ENCODE measurements at regions not wholly inside any gene's neighbourhood (a gene's known extent, or its start where the extent isn't known, plus 50 kb on each side); places are given as distances from the start of the nearest gene placed in this dataset.

DNA sequence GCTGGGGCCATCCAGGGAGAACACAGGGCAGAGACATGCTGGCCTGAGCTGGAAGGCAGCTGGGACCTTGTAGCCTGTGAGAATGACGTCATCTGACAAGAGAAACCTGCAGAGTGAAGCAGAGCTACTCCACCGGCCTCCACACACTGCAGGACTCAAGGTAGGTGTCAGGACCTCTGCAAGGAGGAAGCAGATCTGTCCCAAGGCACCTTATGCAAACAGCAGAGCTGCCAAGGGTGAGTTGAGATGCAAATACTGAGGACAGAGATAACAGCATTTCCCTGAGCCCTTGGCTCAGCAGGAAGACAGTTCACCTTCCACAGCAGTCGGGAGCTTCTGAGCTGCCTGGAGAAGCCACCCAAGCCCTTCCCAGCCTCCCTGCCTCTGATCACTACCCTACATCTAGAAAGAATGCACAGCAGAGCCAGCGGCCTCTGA lies 51.9 kb upstream of the IGSF9B start:
- H4K20me1 ChIP-seq (ENCODE audit: insufficient read depth, low read length, poor library complexity, severe bottlenecking): no peaks in the 10 kb centered on the region
- H3K9ac ChIP-seq (ENCODE audit: low read depth, low read length, poor library complexity, severe bottlenecking): no peak overlapping the region
- H3K79me2 ChIP-seq (ENCODE audit: insufficient read depth, low read length): no peaks in the 10 kb centered on the region
- H3K9me2 ChIP-seq (replicated peaks; ENCODE audit: low read depth, low read length): no peaks in the 10 kb centered on the region
- no peaks in the 10 kb centered on the region for H3K36me3 ChIP-seq (ENCODE audit: insufficient read depth, low read length)
- H3K4me3 ChIP-seq (ENCODE audit: low read length, poor library complexity, severe bottlenecking): no peak overlapping the region
- H3F3A ChIP-seq (ENCODE audit: low read depth): no peaks in the 10 kb centered on the region
- H3K4me1 ChIP-seq (ENCODE audit: insufficient read depth, low read length, poor library complexity, severe bottlenecking): no peaks in the 10 kb centered on the region
- H3K9me3 ChIP-seq (ENCODE audit: insufficient read depth, low read depth, low read length): peaks cover 7% of the 10 kb centered on the region; the same call in 1 of the 2 replicates
- TF ChIP-seq EZH2phosphoT487 (IDR thresholded peaks at IDR 0.05; ENCODE audit: borderline replicate concordance) (no peak), CTCF (conservative IDR thresholded peaks at IDR 0.05; ENCODE audit: low read length) (no peak)
- no peak overlapping the region for H3K4me2 ChIP-seq (ENCODE audit: low read depth, low read length, poor library complexity, severe bottlenecking)
- H3K27me3 ChIP-seq (ENCODE audit: insufficient read depth, low read length, poor library complexity, severe bottlenecking): no peaks in the 10 kb centered on the region
- H2AFZ ChIP-seq (ENCODE audit: low read length): no peak overlapping the region

DNA sequence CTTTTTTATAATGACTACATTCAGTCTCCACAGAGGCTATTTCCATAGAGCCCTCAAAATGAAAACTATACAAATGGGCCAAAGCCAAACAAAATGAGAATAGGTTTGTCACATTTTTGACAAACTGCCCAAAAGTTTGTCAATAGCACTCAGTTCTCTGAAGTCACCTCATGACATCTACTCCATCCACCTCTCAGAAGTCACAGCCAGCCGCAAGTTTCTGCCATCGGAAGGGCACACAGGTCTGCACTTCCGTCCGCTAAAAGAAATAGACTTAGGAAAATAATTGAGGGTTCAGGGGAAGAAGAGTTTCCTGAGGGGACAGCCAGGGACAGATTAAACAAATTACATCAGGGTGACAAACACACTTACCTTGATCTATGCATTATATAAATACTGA lies 55.4 kb upstream of the JAM3 start:
- Histone ChIP-seq H3K9ac (ENCODE audit: low read depth, low read length, poor library complexity, severe bottlenecking) (no peak overlapping the region), H3F3A (ENCODE audit: low read depth) (no peaks in the 10 kb centered on the region), H3K4me2 (ENCODE audit: low read depth, low read length, poor library complexity, severe bottlenecking) (no peak overlapping the region), H3K4me3 (ENCODE audit: low read length, poor library complexity, severe bottlenecking) (no peak overlapping the region), H3K9me2 (replicated peaks; ENCODE audit: low read depth, low read length) (no peaks in the 10 kb centered on the region), H3K36me3 (ENCODE audit: insufficient read depth, low read length) (no peaks in the 10 kb centered on the region), H3K9me3 (ENCODE audit: insufficient read depth, low read depth, low read length) (no peaks in the 10 kb centered on the region), H3K4me1 (ENCODE audit: insufficient read depth, low read length, poor library complexity, severe bottlenecking) (no peaks in the 10 kb centered on the region), H2AFZ (ENCODE audit: low read length) (no peak overlapping the region), H3K27me3 (ENCODE audit: insufficient read depth, low read length, poor library complexity, severe bottlenecking) (no peaks in the 10 kb centered on the region), H4K20me1 (ENCODE audit: insufficient read depth, low read length, poor library complexity, severe bottlenecking) (no peaks in the 10 kb centered on the region), H3K79me2 (ENCODE audit: insufficient read depth, low read length) (no peaks in the 10 kb centered on the region)
- TF ChIP-seq CTCF (conservative IDR thresholded peaks at IDR 0.05; ENCODE audit: low read length) (no peak), EZH2phosphoT487 (IDR thresholded peaks at IDR 0.05; ENCODE audit: borderline replicate concordance) (no peak)

- Histone ChIP-seq H3K27me3 (ENCODE audit: insufficient read depth, low read length, poor library complexity, severe bottlenecking) (no peaks in the 10 kb centered on the region), H3K79me2 (ENCODE audit: insufficient read depth, low read length) (no peaks in the 10 kb centered on the region), H3K4me2 (ENCODE audit: low read depth, low read length, poor library complexity, severe bottlenecking) (no peak overlapping the region), H3F3A (ENCODE audit: low read depth) (no peaks in the 10 kb centered on the region), H3K4me1 (ENCODE audit: insufficient read depth, low read length, poor library complexity, severe bottlenecking) (no peaks in the 10 kb centered on the region), H3K9ac (ENCODE audit: low read depth, low read length, poor library complexity, severe bottlenecking) (no peak overlapping the region), H3K4me3 (ENCODE audit: low read length, poor library complexity, severe bottlenecking) (no peak overlapping the region), H3K36me3 (ENCODE audit: insufficient read depth, low read length) (no peaks in the 10 kb centered on the region), H3K9me3 (ENCODE audit: insufficient read depth, low read depth, low read length) (no peaks in the 10 kb centered on the region), H3K9me2 (replicated peaks; ENCODE audit: low read depth, low read length) (no peaks in the 10 kb centered on the region), H2AFZ (ENCODE audit: low read length) (no peak overlapping the region), H4K20me1 (ENCODE audit: insufficient read depth, low read length, poor library complexity, severe bottlenecking) (no peaks in the 10 kb centered on the region)
- TF ChIP-seq CTCF (conservative IDR thresholded peaks at IDR 0.05; ENCODE audit: low read length): peak; percentile 54
- no peak for TF ChIP-seq EZH2phosphoT487 (IDR thresholded peaks at IDR 0.05; ENCODE audit: borderline replicate concordance)
Measured at GRCh38 chr11:134014511-134014910, 54.4 kb upstream of the JAM3 start.
